Keratinocyte (primary cell): ENCODE measurements at regions not wholly inside any gene's neighbourhood (a gene's known extent, or its start where the extent isn't known, plus 50 kb on each side); places are given as distances from the start of the nearest gene placed in this dataset.

ENCODE experiments used
- CTCF ChIP-seq, 3 experiments: IDR thresholded peaks in 1 of 3; conservative IDR thresholded peaks in 1 of 3; optimal IDR thresholded peaks in 1 of 3; 2 replicates in 2 of 3; 3 replicates in 1 of 3; pipeline versions ENCODE3 to v1.5.1; 2011; ENCODE audit warnings: low read length in 3 of 3, mild to moderate bottlenecking in 3 of 3, moderate library complexity in 2 of 3, control low read depth in 1 of 3, inconsistent platforms in 1 of 3; ENCODE audit not compliant: insufficient read depth in 2 of 3; ENCODE audit errors: extremely low read depth in 1 of 3
- EZH2 ChIP-seq: IDR thresholded peaks from one replicate; pipeline ENCODE4 v1.6.1; 2012; ENCODE audit warnings: inconsistent platforms, mild to moderate bottlenecking, low read length, moderate library complexity

GRCh38 chr1:38424677-38425076, 378.1 kb upstream of the POU3F1 start:
- TF ChIP-seq EZH2: no peak
- no peak for TF ChIP-seq CTCF (optimal IDR thresholded peaks at IDR 0.05 in 1 of 3, IDR thresholded peaks at IDR 0.05 in 1 of 3, conservative IDR thresholded peaks at IDR 0.05 in 1 of 3; ENCODE audit: extremely low read depth in 1 of 3, insufficient read depth in 2 of 3, low read length in 3 of 3)
